ENCODE measurements at regions not wholly inside any gene's neighbourhood (a gene's known extent, or its start where the extent isn't known, plus 50 kb on each side); places are given as distances from the start of the nearest gene placed in this dataset.

DNA sequence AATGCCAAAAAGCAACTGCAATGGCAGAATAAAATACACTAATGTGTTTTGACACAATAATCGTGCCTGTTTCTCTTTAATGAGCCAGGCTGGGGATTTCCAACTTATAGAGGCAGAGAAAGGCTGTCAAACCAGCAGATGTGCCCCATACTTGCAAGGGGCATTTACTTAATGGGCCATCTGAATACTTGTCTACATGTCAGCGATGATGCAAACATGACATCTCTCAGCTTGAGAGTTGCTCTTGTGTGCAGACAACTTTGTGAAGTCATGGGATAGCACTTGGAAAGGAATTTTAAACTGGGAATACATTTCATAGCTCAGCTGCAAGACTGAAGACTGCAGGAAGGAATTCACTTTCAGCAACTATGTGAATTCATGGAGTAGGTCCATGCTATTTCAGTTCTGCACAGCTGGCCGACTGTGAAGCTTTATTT lies 127.4 kb upstream of the ADAMTS9 start:
- no peak overlapping the region for H3K4me3 ChIP-seq (ENCODE audit: low read depth, poor library complexity, severe bottlenecking)
- TF ChIP-seq, protein P1, sequence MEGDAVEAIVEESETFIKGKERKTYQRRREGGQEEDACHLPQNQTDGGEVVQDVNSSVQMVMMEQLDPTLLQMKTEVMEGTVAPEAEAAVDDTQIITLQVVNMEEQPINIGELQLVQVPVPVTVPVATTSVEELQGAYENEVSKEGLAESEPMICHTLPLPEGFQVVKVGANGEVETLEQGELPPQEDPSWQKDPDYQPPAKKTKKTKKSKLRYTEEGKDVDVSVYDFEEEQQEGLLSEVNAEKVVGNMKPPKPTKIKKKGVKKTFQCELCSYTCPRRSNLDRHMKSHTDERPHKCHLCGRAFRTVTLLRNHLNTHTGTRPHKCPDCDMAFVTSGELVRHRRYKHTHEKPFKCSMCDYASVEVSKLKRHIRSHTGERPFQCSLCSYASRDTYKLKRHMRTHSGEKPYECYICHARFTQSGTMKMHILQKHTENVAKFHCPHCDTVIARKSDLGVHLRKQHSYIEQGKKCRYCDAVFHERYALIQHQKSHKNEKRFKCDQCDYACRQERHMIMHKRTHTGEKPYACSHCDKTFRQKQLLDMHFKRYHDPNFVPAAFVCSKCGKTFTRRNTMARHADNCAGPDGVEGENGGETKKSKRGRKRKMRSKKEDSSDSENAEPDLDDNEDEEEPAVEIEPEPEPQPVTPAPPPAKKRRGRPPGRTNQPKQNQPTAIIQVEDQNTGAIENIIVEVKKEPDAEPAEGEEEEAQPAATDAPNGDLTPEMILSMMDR (IDR thresholded peaks at IDR 0.05), result no peak
- TF ChIP-seq POLR2A (IDR thresholded peaks at IDR 0.05), result no peak
- 18 to 26% methylated on average over 3 of the region's 3 CpGs for WGBS, 2 donors
- no peak for DNase-seq (ENCODE audit: low spot score in 2 of 2)
- intact Hi-C loops (cut with DNase I; ENCODE audit: low total_unique reads), result no loop called here

DNA sequence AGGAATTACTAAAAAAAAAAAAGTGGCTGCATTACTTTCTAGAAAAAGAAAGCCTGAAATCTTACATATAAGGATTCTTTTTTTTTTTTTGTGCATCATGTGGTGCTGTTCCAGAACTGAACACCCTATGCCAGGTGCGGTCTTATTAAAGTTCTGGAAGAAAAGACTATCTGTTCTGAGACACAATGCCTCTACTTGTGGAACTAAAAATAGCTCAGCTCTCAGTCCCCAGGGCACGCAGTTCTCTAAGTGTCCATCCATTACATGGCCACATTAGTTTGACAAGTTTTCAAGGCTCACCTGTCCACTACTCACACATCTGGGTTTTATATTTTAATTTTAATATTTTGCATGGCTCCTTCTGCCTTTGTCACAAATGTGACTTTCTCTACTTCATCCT lies 126.6 kb upstream of the ADAMTS9 start:
- 41 to 49% methylated on average over 2 of the region's 2 CpGs for WGBS, 2 donors
- intact Hi-C loops (cut with DNase I; ENCODE audit: low total_unique reads), result no loop called here
- TF ChIP-seq POLR2A (IDR thresholded peaks at IDR 0.05), result no peak
- TF ChIP-seq, protein P1 (IDR thresholded peaks at IDR 0.05), result no peak
- no peak for DNase-seq (ENCODE audit: low spot score in 2 of 2)
- no peak overlapping the region for H3K4me3 ChIP-seq (ENCODE audit: low read depth, poor library complexity, severe bottlenecking)

DNA sequence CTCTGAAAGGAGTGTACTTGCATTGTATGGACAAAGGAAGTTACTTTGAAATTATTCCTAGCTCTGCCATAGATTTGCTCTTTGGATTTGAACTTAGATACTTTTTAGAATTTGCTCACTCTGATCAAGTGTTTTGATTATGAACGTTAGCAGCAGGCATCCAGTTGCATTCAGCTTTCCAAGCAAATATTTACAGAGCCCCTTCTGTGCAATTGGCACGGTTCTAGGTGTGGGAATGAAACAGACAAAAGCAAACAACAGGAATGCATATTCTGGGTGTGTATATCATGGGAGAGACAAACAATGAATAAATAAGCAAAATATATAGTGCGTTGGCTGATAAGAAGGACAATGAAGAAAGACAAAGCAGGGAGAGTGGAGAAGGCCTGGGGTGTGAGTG lies 125.5 kb upstream of the ADAMTS9 start:
- TF ChIP-seq, protein P1 (IDR thresholded peaks at IDR 0.05), result no peak
- TF ChIP-seq POLR2A (IDR thresholded peaks at IDR 0.05), result no peak
- no peak overlapping the region for H3K4me3 ChIP-seq (ENCODE audit: low read depth, poor library complexity, severe bottlenecking)
- intact Hi-C loops (cut with DNase I; ENCODE audit: low total_unique reads), result no loop called here
- no peak for DNase-seq (ENCODE audit: low spot score in 2 of 2)
- 74 to 87% methylated on average over 3 of the region's 3 CpGs for WGBS, 2 donors

DNA sequence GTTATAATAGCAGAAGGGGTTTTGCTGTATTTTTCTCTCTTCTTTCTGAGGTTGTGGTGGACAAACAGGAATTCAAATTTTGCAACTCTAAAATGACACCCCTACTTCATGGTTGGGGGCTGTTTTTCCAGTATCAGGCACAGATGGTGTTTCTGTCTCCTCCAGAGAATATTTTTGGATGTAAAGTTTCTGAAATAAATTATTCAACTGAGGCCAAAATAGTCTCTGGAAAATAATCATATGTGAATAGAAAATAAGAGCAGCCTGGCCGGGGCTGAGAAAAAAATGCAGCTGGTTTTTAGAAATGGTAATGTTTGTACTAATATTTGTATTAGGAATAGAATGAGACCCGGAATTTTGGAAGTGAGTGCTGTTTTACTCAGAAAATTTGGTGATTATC lies 121.3 kb upstream of the ADAMTS9 start:
- no peak for TF ChIP-seq POLR2A (IDR thresholded peaks at IDR 0.05)
- TF ChIP-seq, protein P1 (IDR thresholded peaks at IDR 0.05), result no peak
- no peak overlapping the region for H3K4me3 ChIP-seq (ENCODE audit: low read depth, poor library complexity, severe bottlenecking)
- intact Hi-C loops (cut with DNase I; ENCODE audit: low total_unique reads), result no loop called here
- WGBS, 2 donors, result 71 to 81% methylated on average over 2 of the region's 2 CpGs
- DNase-seq (ENCODE audit: low spot score in 2 of 2), result no peak

DNA sequence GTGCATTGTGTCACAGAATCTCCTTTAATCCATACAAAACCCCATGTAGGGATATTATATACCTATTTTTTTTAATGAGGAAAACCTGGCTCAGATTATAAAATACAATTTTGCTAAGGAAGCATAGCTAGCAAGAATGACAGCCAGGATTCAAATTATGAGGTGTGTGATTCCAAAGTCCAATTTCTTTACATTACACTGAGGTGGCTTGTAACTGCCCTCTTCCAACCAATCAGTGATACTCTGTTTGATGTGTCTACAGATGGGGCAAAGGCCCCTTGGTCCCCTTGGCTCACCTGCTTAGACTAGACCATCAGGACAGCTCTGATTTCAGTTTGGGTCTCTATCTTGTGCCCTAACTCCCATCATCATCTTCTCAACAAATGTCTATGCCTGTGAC lies 120.3 kb upstream of the ADAMTS9 start:
- no peak for DNase-seq (ENCODE audit: low spot score in 2 of 2)
- TF ChIP-seq POLR2A (IDR thresholded peaks at IDR 0.05), result no peak
- intact Hi-C loops (cut with DNase I; ENCODE audit: low total_unique reads), result no loop called here
- H3K4me3 ChIP-seq (ENCODE audit: low read depth, poor library complexity, severe bottlenecking), result no peak overlapping the region

DNA sequence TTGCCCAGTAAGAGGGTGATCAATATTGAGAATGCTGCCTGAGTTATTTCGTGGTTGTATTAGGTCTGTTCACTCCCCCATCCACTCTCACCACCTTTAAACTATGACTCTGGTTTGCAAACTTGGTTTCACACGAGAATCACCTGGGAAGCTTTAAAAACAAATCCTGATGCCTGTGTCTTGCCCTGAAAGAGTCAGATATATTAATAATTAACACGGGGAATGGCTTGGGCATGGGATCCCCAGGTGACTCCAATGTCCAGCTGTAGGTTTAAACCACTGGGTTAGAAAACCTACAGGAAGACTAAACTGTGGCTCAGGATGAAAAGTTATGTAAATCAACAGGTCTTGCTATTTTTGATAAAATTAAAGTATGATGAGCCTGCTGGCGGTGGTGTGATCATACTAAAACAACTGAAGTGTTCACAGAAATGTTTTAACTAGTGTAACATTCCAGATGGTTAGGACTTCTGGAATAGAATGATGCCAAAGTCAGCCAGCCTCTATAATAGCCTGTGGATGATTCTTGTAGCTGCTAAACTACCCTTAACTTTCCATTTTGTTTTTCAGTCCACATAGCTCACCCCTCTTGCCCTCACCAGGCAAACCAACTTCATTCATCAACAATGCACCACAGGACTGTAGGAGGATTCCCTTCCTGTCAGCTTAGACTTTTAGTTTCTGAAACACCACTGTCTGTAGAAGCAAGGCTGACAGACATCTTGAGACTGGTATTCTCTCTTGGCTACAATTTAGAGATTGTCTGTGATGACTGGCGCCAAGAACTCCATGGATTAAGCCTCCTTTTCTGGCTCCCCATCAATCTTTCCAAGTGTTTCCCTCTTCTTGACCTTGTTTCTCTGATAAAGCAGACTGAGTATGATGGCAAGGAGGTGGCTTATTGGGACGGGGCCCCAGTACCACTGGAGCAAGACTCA lies 119.1 kb upstream of the ADAMTS9 start:
- WGBS, 2 donors, result 88% methylated on average over 6 of the region's 6 CpGs
- DNase-seq (ENCODE audit: low spot score in 2 of 2), result no peak
- H3K4me3 ChIP-seq (ENCODE audit: low read depth, poor library complexity, severe bottlenecking), result no peak overlapping the region
- TF ChIP-seq, protein P1 (IDR thresholded peaks at IDR 0.05), result no peak
- no peak for TF ChIP-seq POLR2A (IDR thresholded peaks at IDR 0.05)
- intact Hi-C loops (cut with DNase I; ENCODE audit: low total_unique reads), result no loop called here
